Fibroblast of skin of right quadriceps (primary cell): ENCODE measurements at regions not wholly inside any gene's neighbourhood (a gene's known extent, or its start where the extent isn't known, plus 50 kb on each side); places are given as distances from the start of the nearest gene placed in this dataset.
A peak's percentile ranks its signal among the peaks of the same experiment; 100 is the strongest.

Experiments used
- DNase-seq: peaks from one replicate; pipeline ENCODE4 v3.0.0-alpha.2; 2013

DNA sequence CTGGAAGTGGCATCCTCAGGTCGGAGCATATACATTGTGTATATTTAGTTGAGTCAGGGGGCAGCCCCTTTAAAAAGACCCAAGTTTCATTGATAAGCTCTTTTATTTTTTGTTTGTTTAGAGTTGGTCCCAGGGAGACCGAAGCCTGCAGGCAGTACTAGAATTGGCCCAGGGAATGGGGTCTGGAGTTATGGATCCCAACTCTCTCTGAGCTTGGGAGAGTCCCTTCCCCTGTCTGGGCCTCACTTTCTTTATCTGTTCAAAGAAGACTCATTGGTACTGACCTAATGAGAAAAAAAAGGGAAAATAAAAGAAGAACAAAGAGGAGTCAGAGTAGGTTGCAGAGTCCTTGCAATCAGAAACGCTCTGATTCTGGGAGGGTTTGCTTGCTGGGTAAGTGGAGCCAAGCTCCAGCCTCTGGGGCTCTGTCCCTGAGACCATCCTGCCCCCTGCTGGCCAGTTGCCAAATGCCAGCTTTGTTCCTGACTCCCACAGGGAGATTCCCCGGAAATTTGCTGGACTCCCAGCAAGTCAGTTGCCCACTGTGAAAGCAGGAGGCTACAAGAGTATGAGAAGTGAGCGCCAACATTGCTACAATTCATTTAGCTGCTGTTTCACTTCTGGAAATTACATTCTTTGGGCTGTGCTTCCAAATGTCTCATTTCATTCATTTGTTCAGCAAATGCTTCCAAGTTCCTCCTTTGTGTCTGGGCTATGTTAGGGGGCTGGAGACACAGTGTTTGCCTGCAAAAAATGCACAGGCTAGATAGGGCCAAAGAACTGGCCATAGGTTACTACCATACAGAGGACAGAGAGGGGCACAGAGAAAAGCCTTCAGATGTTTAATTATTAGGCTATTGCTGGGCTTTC, 156.2 kb downstream of the MELK start:
- peak; percentile 57 for DNase-seq

GRCh38 chr9:36729906-36730305, 157.2 kb downstream of the MELK start:
- peak; percentile 12 for DNase-seq

GRCh38 chr9:36730414-36730813, 157.7 kb downstream of the MELK start:
- no peak for DNase-seq

- DNase-seq, result no peak
These were observed 158.6 kb downstream of the MELK start for GRCh38 chr9:36731068-36731956.

GRCh38 chr9:36734737-36735136, 162.0 kb downstream of the MELK start:
- DNase-seq, result no peak

- no peak for DNase-seq
These were observed 164.0 kb downstream of the MELK start for GRCh38 chr9:36736648-36737047.

DNA sequence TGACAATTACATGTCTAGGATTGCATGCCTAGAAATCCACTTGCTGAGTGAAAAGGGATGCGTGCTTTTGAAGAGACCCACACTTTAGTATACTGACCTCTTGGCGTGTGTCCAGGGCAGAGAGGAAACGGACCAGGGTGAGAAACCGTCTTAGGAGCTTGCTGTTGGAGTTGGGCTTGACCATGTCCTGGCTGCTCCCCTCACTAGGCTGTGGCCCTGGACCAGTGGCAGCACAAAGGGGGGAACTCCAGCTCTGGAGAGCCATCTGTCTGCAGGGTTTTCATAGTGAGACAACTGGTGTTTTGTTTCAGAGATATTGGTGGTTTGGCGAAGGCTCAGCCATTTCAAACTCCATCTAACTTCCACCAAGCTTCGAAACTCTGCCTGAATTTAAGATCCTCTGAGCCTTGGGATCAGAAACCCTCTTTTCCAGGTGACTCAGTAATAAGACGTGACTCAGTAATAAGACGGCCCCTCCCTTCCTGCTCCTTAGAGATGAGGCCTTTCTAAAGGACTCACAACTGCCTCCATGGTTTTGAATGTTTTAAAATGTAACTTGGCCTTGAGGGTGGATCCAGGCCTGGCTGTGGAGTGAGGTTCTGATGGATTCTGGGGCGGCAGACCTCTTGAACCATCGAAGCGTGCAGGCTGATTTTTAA, 165.8 kb downstream of the MELK start:
- DNase-seq, result peak; percentile 18

DNA sequence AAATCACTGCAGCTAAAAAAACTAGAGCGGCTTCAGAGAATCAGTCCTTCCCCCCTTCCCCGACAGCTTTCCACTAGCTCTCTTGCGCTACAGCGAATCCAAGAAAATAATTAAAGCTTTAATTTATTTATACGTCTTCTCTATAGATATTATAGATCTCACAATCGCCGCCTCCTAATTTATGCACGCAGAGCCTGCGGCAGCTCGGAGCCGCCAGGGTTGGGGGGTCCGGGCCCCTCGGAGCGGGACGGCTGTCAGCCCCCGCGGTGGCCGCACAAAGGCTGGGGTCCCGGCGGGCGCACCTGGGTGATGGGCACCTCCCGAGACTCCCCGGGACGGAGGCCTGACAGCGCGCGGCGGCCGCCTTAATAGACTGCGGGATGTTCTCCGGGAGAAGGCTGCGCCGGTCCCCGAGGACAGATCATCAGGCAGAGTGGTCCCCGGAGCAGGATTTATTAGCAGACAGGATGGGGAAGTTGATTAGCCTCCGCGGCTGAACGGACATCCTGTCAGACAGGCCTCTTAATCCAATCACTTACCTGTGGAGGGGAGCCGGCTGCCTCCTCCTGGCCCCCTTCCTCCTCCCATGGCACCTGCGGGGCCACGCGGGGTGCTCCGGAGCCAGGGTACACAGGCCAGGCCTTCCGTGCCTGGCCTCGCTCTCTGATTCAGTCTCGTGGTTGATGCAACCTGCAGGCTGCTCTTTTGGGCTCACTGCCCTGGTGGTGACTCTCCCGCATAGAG, 166.8 kb downstream of the MELK start:
- no peak for DNase-seq

DNA sequence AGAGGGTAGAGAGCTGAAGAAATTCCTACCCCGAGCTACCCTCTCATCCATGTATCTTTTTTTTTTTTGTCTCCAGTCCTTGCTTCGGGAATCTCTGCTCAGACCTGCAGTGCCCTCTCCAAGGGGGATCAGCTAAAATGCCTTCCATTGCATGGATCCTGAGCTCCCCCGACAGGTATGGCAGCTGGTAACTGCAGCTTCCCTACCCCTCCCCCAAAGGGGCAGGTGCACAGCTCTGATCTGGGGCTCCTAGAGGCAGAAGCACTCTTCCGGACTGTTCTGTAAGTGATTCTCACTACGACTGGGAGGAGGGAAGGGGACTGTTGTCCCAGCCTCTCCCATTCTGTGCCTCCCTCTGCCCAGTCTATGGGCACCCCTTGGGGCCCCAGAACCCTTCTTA, 169.6 kb downstream of the MELK start:
- no peak for DNase-seq

- DNase-seq, result no peak
These were observed 172.0 kb downstream of the MELK start for GRCh38 chr9:36744678-36745077.

- DNase-seq, result no peak
These were observed 173.3 kb downstream of the MELK start for GRCh38 chr9:36745977-36746376.

DNA sequence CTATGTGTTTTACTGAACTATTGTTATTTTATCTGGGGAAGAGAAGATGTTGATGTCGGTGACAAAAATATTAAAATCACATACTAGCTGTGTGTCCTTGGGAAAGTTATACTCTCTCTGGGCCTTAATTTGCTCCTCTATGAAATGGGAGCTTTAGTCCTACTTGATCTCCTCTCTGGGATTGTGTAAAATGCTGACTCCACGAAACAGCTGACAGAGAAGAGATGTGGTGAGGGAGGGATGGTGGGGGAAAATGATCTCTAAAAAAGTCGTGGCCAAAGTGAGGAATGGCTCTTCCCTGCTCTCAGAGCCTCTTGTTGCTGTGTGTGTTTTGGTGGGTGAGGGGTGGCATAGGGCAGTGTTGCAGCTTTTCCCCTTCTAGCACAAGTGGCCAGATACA, 173.7 kb downstream of the MELK start:
- no peak for DNase-seq

DNA sequence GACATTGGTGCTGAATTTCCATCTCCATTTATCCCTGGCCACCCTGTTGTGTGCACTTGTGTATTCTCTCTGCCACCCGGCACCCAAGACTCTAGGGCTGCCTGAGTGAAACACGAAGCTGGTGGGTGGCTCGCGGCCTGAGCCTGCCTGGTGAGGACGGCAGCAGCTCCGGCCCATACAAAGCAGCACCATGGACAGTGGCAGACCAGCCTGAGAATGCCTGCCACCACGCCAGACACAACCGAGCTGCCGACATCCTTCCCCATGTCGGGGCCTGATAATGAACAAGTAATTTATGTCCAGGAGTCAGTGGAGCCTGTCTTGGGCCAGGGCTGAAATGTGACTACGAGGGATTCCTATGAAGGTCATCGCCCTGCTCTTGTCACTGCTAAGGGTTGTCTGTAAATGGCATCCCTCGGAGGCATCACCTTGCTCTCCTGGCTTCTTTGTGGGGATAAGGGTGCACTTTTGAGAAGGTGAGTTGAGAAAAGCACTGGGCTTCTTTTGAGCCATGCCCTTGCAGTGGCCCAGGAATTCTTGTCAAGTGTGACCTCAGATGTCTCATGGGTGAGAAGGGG, 175.7 kb downstream of the MELK start:
- DNase-seq, result peak; percentile 32

DNA sequence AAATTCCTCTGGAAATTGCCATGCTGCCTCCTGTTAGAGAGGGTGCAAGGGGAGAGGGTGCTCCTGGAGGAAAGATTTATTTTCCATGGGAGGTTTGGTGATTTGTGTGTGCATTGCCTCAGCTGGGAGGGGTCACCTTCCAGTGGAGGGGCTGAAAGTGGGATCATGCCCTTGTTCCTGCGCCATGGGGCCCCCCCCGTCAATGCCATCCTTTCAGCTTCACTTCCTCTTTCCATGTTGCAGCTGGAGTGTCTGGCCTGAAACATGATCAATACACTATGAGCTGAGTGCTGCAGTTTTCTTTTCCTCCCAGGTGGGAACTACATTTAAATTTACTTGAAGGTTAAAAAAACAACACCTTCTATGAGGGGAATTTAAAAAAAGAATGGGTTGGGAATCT, 176.8 kb downstream of the MELK start:
- DNase-seq, result no peak

DNA sequence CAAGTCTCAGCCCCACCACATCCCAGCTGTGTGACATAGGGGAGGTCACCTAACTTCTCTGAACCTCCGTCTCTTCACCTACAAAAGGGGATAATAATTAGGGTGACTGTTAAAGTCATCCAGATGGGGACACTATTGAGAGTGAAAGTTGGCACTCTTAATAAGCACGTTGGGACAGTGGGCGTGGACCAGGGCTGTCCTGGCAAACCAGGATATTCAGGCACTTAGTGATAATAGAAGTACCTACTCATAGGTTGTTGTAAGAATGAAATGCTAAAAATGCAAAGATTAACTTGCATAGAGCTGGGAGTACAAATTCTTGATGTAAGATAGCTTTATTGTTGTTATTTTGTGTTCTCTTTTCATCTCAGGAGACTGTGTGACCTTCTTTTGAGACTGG, 177.9 kb downstream of the MELK start:
- no peak for DNase-seq

- DNase-seq, result no peak
These were observed 182.3 kb downstream of the MELK start for GRCh38 chr9:36755019-36755418.

DNA sequence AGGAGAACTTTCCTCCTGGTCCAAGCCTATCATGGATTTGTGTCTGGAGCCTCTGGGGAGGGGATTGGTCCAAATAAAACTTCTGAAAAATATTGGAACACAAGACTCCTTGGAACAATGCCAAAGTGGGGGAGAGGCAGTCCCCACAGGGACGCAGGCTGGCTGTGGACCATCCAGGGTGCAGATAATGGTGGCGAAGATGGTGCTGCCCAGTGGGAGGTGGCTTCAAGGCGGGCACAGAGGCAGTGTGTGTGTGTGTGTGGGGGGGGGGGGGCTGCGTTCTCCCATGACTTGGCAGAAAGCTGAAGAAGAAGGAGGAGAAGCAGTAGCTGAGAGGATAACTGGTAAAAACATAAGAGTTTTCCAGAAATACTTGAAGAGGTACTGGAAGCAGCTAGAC, 186.4 kb downstream of the MELK start:
- no peak for DNase-seq

DNA sequence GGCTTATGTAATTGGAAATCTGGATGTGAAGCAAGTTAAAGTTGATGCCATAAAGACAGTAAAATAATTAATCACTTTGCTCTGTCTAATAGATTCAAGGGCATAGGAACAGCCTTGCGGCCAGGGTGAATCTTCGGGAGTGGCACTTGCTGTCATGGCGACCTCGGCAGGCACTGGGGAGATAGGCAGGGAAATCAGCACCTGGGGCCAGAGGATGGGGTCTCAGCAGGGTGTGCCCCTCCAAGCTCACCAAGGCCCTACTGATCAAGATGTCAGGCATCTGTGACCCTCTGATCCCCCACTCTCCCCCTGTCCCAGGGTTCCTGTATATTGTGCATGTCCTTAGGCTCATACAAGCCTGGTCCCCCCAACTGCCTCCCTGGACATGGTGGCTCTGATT, 187.3 kb downstream of the MELK start:
- no peak for DNase-seq

- no peak for DNase-seq
These were observed 188.1 kb downstream of the MELK start for GRCh38 chr9:36760667-36761420.

DNA sequence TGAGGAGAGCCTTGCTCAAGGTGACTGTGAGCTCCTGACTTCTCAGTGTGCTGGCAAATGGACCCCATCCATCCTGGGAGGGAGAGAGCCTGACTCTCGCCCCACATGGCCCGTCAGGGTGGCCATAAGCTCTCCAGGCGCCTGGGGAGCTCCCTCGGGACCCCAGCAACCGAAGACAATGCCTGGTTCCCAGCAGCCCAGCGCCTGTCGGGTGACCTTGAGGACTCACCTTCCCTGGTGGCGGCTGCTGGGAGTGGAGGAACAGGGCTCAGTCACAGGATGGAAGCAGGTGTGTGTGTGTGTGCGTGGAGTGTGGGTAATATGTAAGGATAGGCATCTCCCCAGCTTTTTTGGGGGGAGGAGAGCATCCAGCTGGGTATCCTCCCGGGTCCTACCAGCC, 190.3 kb downstream of the MELK start:
- DNase-seq, result no peak

DNA sequence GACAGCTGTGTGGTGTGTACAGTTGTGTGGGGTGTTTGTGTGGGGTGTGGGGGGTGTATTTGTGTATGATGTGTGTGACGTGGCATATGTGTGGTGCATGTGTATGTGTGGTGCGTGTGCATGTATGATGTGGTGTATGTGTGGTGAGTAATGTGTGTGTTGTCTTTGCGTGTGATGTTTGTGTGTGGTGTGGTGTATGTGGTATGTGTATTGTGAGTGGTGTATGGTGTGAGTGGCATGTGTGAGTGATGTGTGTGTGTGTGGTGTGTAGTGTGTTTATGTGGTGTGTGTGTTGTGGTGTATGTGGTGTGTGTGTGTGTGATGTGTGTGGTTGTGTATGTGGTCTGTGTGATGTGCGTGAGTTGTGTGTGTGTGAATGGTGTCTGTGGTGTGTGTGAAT, 191.1 kb downstream of the MELK start:
- DNase-seq, result no peak
